GM19468 (cell line): ENCODE measurements at regions not wholly inside any gene's neighbourhood (a gene's known extent, or its start where the extent isn't known, plus 50 kb on each side); places are given as distances from the start of the nearest gene placed in this dataset.
"Not testable (repeated sequence)": the region's sequence is repeated elsewhere in the genome, so short reads cannot be mapped to it uniquely, and the experiment has no call there.

Experiments
- ATAC-seq: cut with Tn5 transposase; IDR thresholded peaks from one replicate; pipeline ENCODE4 v1.9.1; 2021; ENCODE audit warnings: mild to moderate bottlenecking, moderate library complexity, moderate number of reproducible peaks; ENCODE audit not compliant: unreplicated experiment; ENCODE audit errors: extremely low read depth

- ATAC-seq: no peak
These were observed 110.8 kb upstream of the LIPC start for GRCh38 chr15:58321034-58321433.

- no peak for ATAC-seq
These were observed 109.5 kb upstream of the LIPC start for GRCh38 chr15:58322253-58322652.

- ATAC-seq: not testable (repeated sequence)
These were observed 108.5 kb upstream of the LIPC start for GRCh38 chr15:58323321-58323720.

- ATAC-seq: no peak
These were observed 107.3 kb upstream of the LIPC start for GRCh38 chr15:58324533-58324932.

- ATAC-seq: no peak
These were observed 103.8 kb upstream of the LIPC start for GRCh38 chr15:58327958-58328357.

GRCh38 chr15:58329211-58329610 is 102.6 kb upstream of the LIPC start:
- no peak for ATAC-seq

DNA sequence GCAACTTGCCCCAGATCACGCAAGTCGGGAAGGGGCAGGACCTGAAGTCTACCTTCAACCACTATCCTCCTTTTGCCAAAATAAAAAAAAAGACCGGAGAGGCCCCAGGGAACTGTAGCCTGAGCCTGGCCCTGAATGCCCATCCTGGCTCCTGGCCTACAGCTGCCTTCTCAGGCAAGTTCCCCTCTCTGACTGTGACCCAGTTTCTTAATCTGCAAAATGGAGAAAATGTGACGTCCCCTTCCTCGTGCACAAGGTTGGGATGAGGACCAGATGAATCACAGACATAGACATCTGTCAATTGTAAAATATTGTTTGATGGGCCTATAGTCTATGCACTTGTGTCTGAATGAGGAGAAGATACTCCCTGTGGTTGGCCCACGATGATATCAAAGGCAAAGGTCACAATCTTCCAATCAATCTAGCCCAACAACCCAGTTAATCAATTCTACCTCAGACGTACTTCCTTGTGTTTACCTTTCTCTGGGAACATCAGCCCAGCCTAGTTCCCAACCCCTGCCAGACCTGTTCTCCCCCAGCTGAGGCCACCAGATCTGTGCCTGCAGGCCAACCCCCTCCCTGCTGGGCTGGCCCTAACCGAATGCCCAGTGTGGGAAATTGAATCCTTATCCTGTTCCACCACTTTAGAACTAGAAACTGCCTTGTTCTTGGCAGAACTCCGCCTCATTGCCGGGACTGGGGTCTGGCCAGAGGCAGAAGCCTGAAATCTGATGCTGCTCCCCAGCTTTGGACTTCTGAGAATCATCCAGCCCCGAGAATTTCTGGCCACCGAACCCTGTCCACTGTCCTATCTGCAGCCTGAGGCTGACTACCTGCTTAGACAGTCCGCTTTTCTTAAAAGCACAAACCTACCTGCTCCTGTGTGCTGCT is 101.8 kb upstream of the LIPC start:
- ATAC-seq: no peak

- no peak for ATAC-seq
These were observed 100.8 kb upstream of the LIPC start for GRCh38 chr15:58330741-58331559.

DNA sequence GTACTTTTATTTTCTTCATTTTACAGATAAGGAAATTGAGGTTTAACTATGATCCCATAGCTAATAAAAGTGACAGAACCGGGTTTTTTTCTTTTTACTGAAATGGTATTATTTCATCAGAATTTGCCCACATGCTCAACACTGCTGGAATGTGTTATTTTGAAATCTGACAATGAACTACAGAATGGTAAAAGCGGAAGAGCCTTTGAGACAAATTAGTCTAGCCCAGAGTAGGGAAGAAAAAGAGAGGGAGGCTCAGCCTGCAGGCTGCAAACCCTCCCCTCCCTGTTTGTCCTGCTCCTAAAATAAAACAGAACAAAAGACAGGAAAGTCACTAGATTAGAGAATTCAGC is 100.3 kb upstream of the LIPC start:
- no peak for ATAC-seq

DNA sequence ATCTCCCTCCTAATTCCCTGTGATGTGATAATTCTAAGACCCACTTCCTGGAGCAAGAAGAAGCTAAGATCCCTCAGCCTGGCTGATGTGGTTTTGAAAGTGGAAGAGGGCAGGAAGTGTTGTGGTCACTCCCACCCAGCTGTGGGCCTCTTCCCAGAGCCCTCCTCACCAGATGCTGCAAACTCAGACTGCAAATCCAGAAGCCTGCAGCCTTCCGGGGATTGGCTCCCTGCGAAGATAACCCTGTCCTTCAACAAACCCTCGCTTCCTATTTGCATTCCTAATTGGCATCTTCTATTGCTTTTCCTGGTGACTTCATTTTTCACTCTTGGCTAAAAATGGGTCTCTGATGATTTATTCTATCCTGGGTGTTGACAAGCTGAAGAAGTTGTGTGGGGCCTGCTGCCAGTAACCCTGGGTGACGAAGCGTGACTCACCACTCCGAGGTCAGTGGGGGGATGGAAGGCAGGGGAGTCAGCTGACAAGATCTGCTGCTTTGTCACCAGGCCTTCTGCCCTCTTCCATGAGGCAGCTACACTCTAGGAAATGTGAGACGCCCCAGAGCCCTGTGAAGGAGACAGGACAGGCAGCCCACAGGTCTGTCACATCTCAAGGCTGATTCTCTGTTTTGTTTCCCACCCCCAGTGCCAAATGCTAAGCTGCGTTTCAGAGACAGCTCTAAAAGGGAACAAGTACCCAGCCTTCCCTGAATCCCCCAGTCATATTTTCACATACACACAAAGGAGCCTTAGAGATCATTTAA is 99.7 kb upstream of the LIPC start:
- ATAC-seq: peak; percentile 67

- no peak for ATAC-seq
These were observed 99.0 kb upstream of the LIPC start for GRCh38 chr15:58332676-58333400.

- no peak for ATAC-seq
These were observed 97.0 kb upstream of the LIPC start for GRCh38 chr15:58334803-58335202.

GRCh38 chr15:58336161-58336560 is 95.6 kb upstream of the LIPC start:
- ATAC-seq: no peak

- ATAC-seq: no peak
These were observed 91.6 kb upstream of the LIPC start for GRCh38 chr15:58340176-58340575.

DNA sequence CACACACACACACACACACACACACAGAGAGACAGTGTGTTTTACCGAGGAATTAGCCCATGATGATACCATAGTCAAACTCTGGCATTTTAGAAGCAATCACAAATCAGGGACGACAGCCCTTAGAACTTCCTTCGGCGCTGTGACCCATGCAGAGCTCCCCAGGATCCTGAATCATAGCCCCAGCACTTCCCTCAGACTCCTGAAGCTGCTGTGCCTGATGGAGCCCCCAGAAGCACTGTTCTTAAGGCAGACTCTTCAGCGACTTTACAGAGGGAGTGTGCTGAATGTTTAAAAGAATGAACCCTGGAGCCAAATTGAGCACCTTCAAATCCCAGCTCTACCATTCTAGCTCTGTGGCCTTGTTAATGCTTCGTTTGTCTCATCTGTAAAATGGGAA is 89.3 kb upstream of the LIPC start:
- ATAC-seq: no peak

DNA sequence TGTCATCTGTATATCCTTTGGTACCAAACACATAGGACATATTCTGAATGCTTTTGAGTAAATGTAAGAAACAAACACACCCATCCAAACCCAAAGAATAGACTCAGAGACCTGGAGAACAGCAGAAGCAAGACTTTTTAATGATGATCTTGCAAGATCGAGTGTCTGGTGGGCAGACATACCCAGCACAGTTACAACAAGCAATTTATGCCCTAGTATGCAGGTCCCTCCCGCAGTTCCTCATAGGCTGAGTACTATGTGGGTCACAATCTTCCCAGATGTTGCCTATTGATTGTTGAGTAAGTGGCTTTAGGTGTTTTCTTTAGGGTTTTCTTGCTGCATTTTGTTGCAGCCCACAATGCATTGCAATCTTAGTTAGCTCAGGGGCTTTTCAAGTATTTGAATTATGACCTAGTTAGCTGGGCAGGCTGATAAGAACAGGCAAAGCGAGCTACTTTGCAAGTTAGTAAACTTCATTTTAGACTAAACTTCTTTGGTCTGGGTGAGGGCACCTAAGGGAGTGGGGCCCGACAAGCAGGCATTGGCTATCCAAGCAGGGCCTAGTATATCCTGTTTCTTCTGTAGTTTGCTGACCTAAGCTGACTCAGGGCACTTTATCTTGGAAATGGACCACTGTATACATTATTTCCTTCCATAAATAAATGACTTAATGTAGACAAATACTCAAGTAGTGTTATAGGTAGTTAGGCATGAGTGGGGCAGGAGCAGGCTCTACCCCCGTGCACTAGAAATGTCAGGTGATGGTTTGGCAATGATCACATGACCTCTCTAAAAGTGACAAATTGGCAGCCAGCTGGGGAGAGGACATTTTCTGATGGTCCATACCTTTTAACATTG is 87.3 kb upstream of the LIPC start:
- no peak for ATAC-seq

GRCh38 chr15:58346361-58346760 is 85.4 kb upstream of the LIPC start:
- ATAC-seq: no peak

DNA sequence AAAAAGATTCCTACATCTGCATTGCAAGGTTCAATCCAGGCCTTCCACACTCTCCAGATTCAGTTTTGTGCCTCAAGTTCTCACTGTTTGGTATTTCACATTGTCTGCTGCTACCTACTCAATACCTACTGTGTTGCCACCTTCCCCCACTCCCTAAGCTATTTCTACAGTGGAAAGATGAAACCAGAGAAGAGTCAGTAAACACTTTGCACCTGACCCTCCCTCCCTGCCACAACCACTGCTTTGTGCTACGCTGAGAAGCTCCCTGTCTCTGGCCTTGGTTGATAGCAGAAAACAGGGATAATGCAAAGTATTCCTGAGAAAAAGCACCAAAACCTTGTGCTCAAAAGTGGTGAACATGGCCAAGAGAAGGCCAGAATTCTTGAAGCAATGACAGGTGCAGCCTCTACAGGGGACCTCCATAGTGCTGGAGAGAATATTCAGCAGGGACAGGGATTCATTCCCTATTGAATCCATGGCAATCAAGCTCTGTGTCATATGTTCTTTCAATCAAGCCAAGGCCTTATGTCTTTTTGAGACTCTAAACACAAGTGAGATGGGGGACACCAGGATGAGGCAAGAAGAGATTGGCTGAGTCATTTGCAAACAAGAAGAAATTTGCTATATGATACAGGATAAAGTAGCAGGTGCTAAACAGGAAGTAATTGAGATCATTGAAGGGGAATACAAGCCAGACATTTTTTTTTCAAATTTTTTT is 83.5 kb upstream of the LIPC start:
- ATAC-seq: no peak
